SK-N-SH (cell line): ENCODE measurements at regions not wholly inside any gene's neighbourhood (a gene's known extent, or its start where the extent isn't known, plus 50 kb on each side); places are given as distances from the start of the nearest gene placed in this dataset.
"Not testable (repeated sequence)": the region's sequence is repeated elsewhere in the genome, so short reads cannot be mapped to it uniquely, and the experiment has no call there.

ENCODE experiments used
- CTCF ChIA-PET: fragments of 300-600, 350-600 bp; formaldehyde crosslinking; extraction: SDS; loops from one replicate; lab custom pipeline; 2021; lab: Yijun Ruan, JAX
- POLR2A ChIA-PET: fragments of 350-600 bp; sonication (Branson Sonifier 250); formaldehyde crosslinking; extraction: SDS; loops from one replicate; lab custom pipeline; 2020; ENCODE audit warnings: antibody characterized with exemption, inconsistent platforms; lab: Yijun Ruan, JAX
- DNase-seq: peaks from one replicate; pipeline ENCODE4 v3.0.0; 2012
- H2AFZ ChIP-seq: fragments of 200-600 bp; sonication (generic); 2 replicates; pipeline ENCODE4 v1.8.1; 2016; ENCODE audit warnings: antibody characterized with exemption, mild to moderate bottlenecking, low read depth
- H3F3A ChIP-seq: fragments of 200-600 bp; sonication (generic); replicated peaks from 2 replicates; pipeline ENCODE3; 2016; ENCODE audit warnings: antibody characterized with exemption, mild to moderate bottlenecking; ENCODE audit not compliant: insufficient read depth
- H3K27ac ChIP-seq, 2 experiments: fragments of 200-500 bp in 1 of 2; fragments of 200-600 bp in 1 of 2; sonication (Bioruptor generic) in 1 of 2; sonication (generic), shearing (Covaris generic) in 1 of 2; 2 replicates each; pipeline versions ENCODE4 v1.5.1 to v1.6.1; 2014 to 2016; ENCODE audit warnings: low read depth in 2 of 2, inconsistent platforms in 1 of 2, low read length in 1 of 2, mild to moderate bottlenecking in 1 of 2, mixed read lengths in 1 of 2
- H3K27me3 ChIP-seq: fragments of 200-600 bp; sonication (generic), shearing (Covaris generic); 2 replicates; pipeline ENCODE4 v1.6.1; 2016; ENCODE audit warnings: mixed run types; ENCODE audit not compliant: insufficient read depth
- H3K36me3 ChIP-seq, 2 experiments: fragments of 200-500 bp in 1 of 2; fragments of 200-600 bp in 1 of 2; sonication (Bioruptor generic) in 1 of 2; sonication (generic) in 1 of 2; replicated peaks in 1 of 2; 2 replicates each; pipeline versions ENCODE3 to v1.5.1; 2014 to 2016; ENCODE audit warnings: low read length in 1 of 2, mild to moderate bottlenecking in 1 of 2; ENCODE audit not compliant: insufficient read depth in 2 of 2, control insufficient read depth in 1 of 2
- H3K4me1 ChIP-seq, 2 experiments: fragments of 200-500 bp in 1 of 2; fragments of 200-600 bp in 1 of 2; sonication (Bioruptor generic) in 1 of 2; sonication (generic), shearing (Covaris generic) in 1 of 2; 2 replicates each; pipeline versions ENCODE4 v1.5.1 to v1.6.1; 2014 to 2016; ENCODE audit warnings: low read depth in 1 of 2, low read length in 1 of 2, mixed run types in 1 of 2; ENCODE audit not compliant: insufficient read depth in 2 of 2, control insufficient read depth in 1 of 2
- H3K4me2 ChIP-seq: fragments of 200-600 bp; sonication (generic), shearing (Covaris generic); 2 replicates; pipeline ENCODE4 v1.6.1; 2017; ENCODE audit warnings: mixed run types
- H3K4me3 ChIP-seq, 2 experiments: fragments of 200-500 bp in 1 of 2; fragments of 200-600 bp in 1 of 2; sonication (Bioruptor generic) in 1 of 2; sonication (generic), shearing (Covaris generic) in 1 of 2; 2 replicates each; pipeline versions ENCODE4 v1.5.1 to v1.8.1; 2014 to 2016; ENCODE audit warnings: low read depth in 2 of 2, inconsistent platforms in 1 of 2, low read length in 1 of 2, mild to moderate bottlenecking in 1 of 2, mixed read lengths in 1 of 2, moderate library complexity in 1 of 2
- H3K79me2 ChIP-seq: fragments of 200-600 bp; sonication (generic); 2 replicates; pipeline ENCODE4 v1.8.1; 2017; ENCODE audit warnings: mild to moderate bottlenecking; ENCODE audit not compliant: insufficient read depth
- H3K9ac ChIP-seq: fragments of 200-600 bp; sonication (generic); 2 replicates; pipeline ENCODE4 v1.6.1; 2017; ENCODE audit warnings: mixed run types
- H3K9me2 ChIP-seq: fragments of 200-600 bp; sonication (generic); 2 replicates; pipeline ENCODE4 v1.6.1; 2017; ENCODE audit warnings: mixed run types
- H3K9me3 ChIP-seq: fragments of 200-600 bp; sonication (generic); 2 replicates; pipeline ENCODE4 v1.6.1; 2017; ENCODE audit warnings: mixed run types, mild to moderate bottlenecking, moderate library complexity
- H4K20me1 ChIP-seq: fragments of 200-600 bp; sonication (generic); 2 replicates; pipeline ENCODE4 v1.6.1; 2017; ENCODE audit warnings: mild to moderate bottlenecking, mixed run types; ENCODE audit not compliant: insufficient read depth
- CHD2 ChIP-seq: fragments of 150-350 bp; IDR thresholded peaks from 2 replicates; pipeline ENCODE4 v1.6.1; 2018; ENCODE audit warnings: low read length; ENCODE audit not compliant: partially characterized antibody
- FOSL2 ChIP-seq: IDR thresholded peaks from 2 replicates; pipeline ENCODE4 v1.4.0; 2012; ENCODE audit warnings: low read depth, mild to moderate bottlenecking, moderate library complexity, borderline replicate concordance
- FOXJ3 ChIP-seq: sonication (generic); formaldehyde crosslinking; IDR thresholded peaks from 2 replicates; pipeline ENCODE4 v1.5.1; 2020; ENCODE audit warnings: mild to moderate bottlenecking, missing genetic modification reagents
- FOXM1 ChIP-seq: IDR thresholded peaks from 2 replicates; pipeline ENCODE4 v1.4.0; 2012; ENCODE audit warnings: low read depth, mild to moderate bottlenecking
- GABPA ChIP-seq: IDR thresholded peaks from 2 replicates; pipeline ENCODE4 v1.4.0; 2012; ENCODE audit warnings: low read depth, mild to moderate bottlenecking
- GATA2 ChIP-seq: sonication (generic); formaldehyde crosslinking; IDR thresholded peaks from 2 replicates; pipeline ENCODE4 v1.5.0; 2020; ENCODE audit warnings: mild to moderate bottlenecking, missing genetic modification reagents
- IRF3 ChIP-seq: fragments of 150-350 bp; IDR thresholded peaks from 2 replicates; pipeline ENCODE4 v1.6.1; 2016; ENCODE audit warnings: mild to moderate bottlenecking, low read depth, low read length
- MEF2A ChIP-seq: IDR thresholded peaks from 2 replicates; pipeline ENCODE4 v1.4.0; 2012; ENCODE audit warnings: low read depth, borderline replicate concordance
- NFIC ChIP-seq: IDR thresholded peaks from 2 replicates; pipeline ENCODE4 v1.4.0; 2012; ENCODE audit warnings: borderline replicate concordance
- NRF1 ChIP-seq: IDR thresholded peaks from 2 replicates; pipeline ENCODE4 v1.6.1; 2012; ENCODE audit warnings: low read depth, mild to moderate bottlenecking, low read length
- RAD21 ChIP-seq: IDR thresholded peaks from 2 replicates; pipeline ENCODE4 v1.6.1; 2012; ENCODE audit warnings: mild to moderate bottlenecking, low read length
- RFX5 ChIP-seq: IDR thresholded peaks from 2 replicates; pipeline ENCODE4 v1.6.1; 2012; ENCODE audit warnings: mild to moderate bottlenecking, improper control_type of control experiment, low read length
- RXRA ChIP-seq: IDR thresholded peaks from 2 replicates; pipeline ENCODE4 v1.4.0; 2012; ENCODE audit warnings: low read depth, mild to moderate bottlenecking, borderline replicate concordance
- SIN3A ChIP-seq: IDR thresholded peaks from 2 replicates; pipeline ENCODE4 v1.6.1; 2012; ENCODE audit warnings: low read depth, mild to moderate bottlenecking, low read length, moderate library complexity, borderline replicate concordance
- TCF12 ChIP-seq: IDR thresholded peaks from 2 replicates; pipeline ENCODE4 v1.4.0; 2012
- USF1 ChIP-seq: IDR thresholded peaks from 2 replicates; pipeline ENCODE4 v1.4.0; 2012; ENCODE audit warnings: low read depth, borderline replicate concordance
- WGBS: methylation state at CpG from one replicate; pipeline ENCODE4 v1.1.6; 2017; ENCODE audit warnings: low lambda C conversion rate; 5-methylcytosine and 5-hydroxymethylcytosine counted together
- TF ChIP-seq, protein P1 (sequence below): fragments of 150-350 bp; IDR thresholded peaks from 2 replicates; pipeline ENCODE4 v1.6.1; 2017; ENCODE audit warnings: antibody characterized with exemption, low read length, low read depth, borderline replicate concordance

- TF ChIP-seq FOXJ3 (CRISPR knock-in tag) (no peak), CHD2 (no peak), FOSL2 (no peak), NFIC (no peak), USF1 (no peak), RXRA (no peak), NRF1 (no peak), MEF2A (no peak), GABPA (no peak), FOXM1 (no peak), SIN3A (no peak), RAD21 (no peak), IRF3 (no peak), GATA2 (CRISPR knock-in tag) (no peak), RFX5 (no peak), TCF12 (no peak)
- TF ChIP-seq, protein P1, sequence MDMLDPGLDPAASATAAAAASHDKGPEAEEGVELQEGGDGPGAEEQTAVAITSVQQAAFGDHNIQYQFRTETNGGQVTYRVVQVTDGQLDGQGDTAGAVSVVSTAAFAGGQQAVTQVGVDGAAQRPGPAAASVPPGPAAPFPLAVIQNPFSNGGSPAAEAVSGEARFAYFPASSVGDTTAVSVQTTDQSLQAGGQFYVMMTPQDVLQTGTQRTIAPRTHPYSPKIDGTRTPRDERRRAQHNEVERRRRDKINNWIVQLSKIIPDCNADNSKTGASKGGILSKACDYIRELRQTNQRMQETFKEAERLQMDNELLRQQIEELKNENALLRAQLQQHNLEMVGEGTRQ, result no peak
- ChIA-PET POLR2A (no interaction called here), CTCF (no interaction called here)
- WGBS, result 86% methylated on average over 8 of the region's 8 CpGs
- Histone ChIP-seq H3K4me2 (no peak overlapping the region), H3K27me3 (no peaks in the 10 kb centered on the region), H3F3A (peaks cover 17% of the 10 kb centered on the region), H3K36me3 (no peaks in the 10 kb centered on the region), H2AFZ (no peak overlapping the region), H3K9me3 (no peaks in the 10 kb centered on the region), H3K9me2 (no peaks in the 10 kb centered on the region), H3K79me2 (no peaks in the 10 kb centered on the region), H3K4me1 (peaks cover 0 to 21% of the 10 kb centered on the region in 2 experiments; a peak in 2 of 4 replicates), H3K27ac (no peak overlapping the region), H3K9ac (no peak overlapping the region), H3K4me3 (no peak overlapping the region), H4K20me1 (no peaks in the 10 kb centered on the region)
- no peak for DNase-seq
Measured at GRCh38 chr2:224169847-224170246, 130.8 kb upstream of the SERPINE2 start.

- POLR2A ChIA-PET, H3K27ac ChIP-seq, H3K9ac ChIP-seq, H3K27me3 ChIP-seq, H3K9me2 ChIP-seq, H3K4me3 ChIP-seq, H3K36me3 ChIP-seq, H4K20me1 ChIP-seq, H3K4me2 ChIP-seq, CTCF ChIA-PET, H3K4me1 ChIP-seq, DNase-seq, H3K9me3 ChIP-seq, H3K79me2 ChIP-seq, H2AFZ ChIP-seq: not testable (repeated sequence)
- H3F3A ChIP-seq, result peaks cover 22% of the 10 kb centered on the region
Measured at GRCh38 chr2:224167781-224168180, 128.7 kb upstream of the SERPINE2 start.
